ENCODE measurements at regions not wholly inside any gene's neighbourhood (a gene's known extent, or its start where the extent isn't known, plus 50 kb on each side); places are given as distances from the start of the nearest gene placed in this dataset.

DNA sequence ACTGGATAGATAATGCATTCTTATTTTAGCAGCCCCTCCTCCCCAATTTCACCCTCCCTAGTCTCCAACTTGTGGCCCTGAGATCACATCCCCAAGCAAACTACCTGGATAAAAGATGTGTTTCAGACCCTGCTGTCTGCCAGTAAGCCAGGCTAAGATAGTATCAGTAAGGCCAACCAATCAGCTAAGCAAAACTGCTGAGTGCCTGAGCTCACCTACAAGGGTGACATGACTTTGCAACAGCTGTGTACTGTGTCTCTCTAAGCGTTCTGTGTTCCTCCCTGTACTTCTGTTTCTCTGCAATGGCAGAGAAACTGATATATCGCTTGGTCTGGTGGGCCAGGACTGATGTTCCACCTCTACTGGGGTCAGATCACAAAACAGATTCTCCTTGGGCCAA lies 224.9 kb downstream of the BTG1 start:
- no peaks in the 10 kb centered on the region for H3K27me3 ChIP-seq (ENCODE audit: control insufficient read depth, insufficient read depth, low read length)
- POLR2A ChIA-PET = interaction anchor here (1.0 kb wide), 1 partner anchor 225 kb away, joined by 3 read pairs; no protein-coding TSS in a partner anchor
- H3K4me3 ChIP-seq (ENCODE audit: low read depth, low read length) = no peak overlapping the region
- CTCF ChIA-PET = interaction anchor here (1.2 to 1.3 kb wide), 2 partner anchors 109 to 538 kb away, joined by 3 to 5 read pairs; no protein-coding TSS in a partner anchor
- no peak for DNase-seq (ENCODE audit: low read depth, low spot score)
- H3K9me3 ChIP-seq (ENCODE audit: control insufficient read depth, insufficient read depth, low read length) = peaks cover 7% of the 10 kb centered on the region; the same call in 1 of the 2 replicates
- TF ChIP-seq CTCF (IDR thresholded peaks at IDR 0.05; ENCODE audit: low read depth, low read length) = no peak
- H3K27ac ChIP-seq (ENCODE audit: low read depth, low read length) = no peak overlapping the region

GRCh38 chr12:91920276-91920675 lies 225.4 kb downstream of the BTG1 start:
- ChIA-PET CTCF (interaction anchor here (1.2 kb wide), 1 partner anchor 538 kb away, joined by 3 read pairs; no protein-coding TSS in a partner anchor), POLR2A (interaction anchor here (1.0 kb wide), 1 partner anchor 226 kb away, joined by 3 read pairs; no protein-coding TSS in a partner anchor)
- H3K27me3 ChIP-seq (ENCODE audit: control insufficient read depth, insufficient read depth, low read length) = no peaks in the 10 kb centered on the region

DNA sequence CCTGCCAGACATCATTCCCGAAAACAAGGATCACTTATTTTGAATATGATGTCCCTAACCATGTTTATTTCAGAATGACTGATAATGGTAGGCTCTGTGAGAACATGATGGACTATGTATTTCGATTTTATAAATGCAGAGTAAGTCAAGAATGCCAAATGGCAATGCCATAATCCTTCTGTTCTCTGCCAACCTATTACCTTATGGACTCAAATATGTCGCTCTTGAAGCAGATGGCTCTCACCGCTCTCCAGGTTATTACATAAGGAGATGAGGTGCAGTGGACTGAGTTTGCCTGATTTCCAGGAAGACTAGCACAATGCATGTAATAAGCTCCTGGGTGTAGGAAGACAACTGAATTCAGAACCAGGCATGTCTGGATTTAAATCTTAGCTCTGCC lies 227.2 kb downstream of the BTG1 start:
- Histone ChIP-seq H3K27ac (ENCODE audit: low read depth, low read length) (no peak overlapping the region), H3K4me3 (ENCODE audit: low read depth, low read length) (no peak overlapping the region), H3K27me3 (ENCODE audit: control insufficient read depth, insufficient read depth, low read length) (no peaks in the 10 kb centered on the region), H3K9me3 (ENCODE audit: control insufficient read depth, insufficient read depth, low read length) (no peaks in the 10 kb centered on the region)
- no peak for TF ChIP-seq CTCF (IDR thresholded peaks at IDR 0.05; ENCODE audit: low read depth, low read length)
- DNase-seq (ENCODE audit: low read depth, low spot score) = no peak
- POLR2A ChIA-PET = no interaction called here
- CTCF ChIA-PET = interaction anchor here (1.9 kb wide), 1 partner anchor 107 kb away, joined by 4 read pairs; no protein-coding TSS in a partner anchor

More at GRCh38 chr12:91920276-91920675, 225.4 kb downstream of the BTG1 start:
- H3K27ac ChIP-seq (ENCODE audit: low read depth, low read length) = no peak overlapping the region
- H3K9me3 ChIP-seq (ENCODE audit: control insufficient read depth, insufficient read depth, low read length) = peaks cover 7% of the 10 kb centered on the region; the same call in 1 of the 2 replicates
- no peak for TF ChIP-seq CTCF (IDR thresholded peaks at IDR 0.05; ENCODE audit: low read depth, low read length)
- no peak overlapping the region for H3K4me3 ChIP-seq (ENCODE audit: low read depth, low read length)
- no peak for DNase-seq (ENCODE audit: low read depth, low spot score)

DNA sequence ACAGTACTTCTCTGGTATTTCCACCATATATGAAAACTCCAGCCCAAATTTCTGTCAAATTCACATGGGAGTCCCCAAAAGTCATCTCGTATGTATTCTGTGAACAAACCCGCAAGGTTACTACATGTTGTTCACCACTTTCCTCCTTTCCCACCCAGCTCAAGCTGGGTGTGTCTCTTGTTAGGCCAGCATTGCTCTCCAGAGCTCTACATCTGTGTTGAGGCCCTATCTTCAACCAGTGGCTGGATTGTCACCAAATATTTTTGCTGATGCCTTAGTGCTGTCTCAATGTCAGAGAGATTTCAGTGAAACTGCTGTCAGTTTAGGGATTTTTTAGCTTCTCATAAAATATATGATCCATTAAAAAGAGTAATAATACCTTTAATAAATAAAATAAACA lies 230.9 kb downstream of the BTG1 start:
- Histone ChIP-seq H3K27ac (ENCODE audit: low read depth, low read length) (no peak overlapping the region), H3K27me3 (ENCODE audit: control insufficient read depth, insufficient read depth, low read length) (no peaks in the 10 kb centered on the region), H3K4me3 (ENCODE audit: low read depth, low read length) (no peak overlapping the region), H3K9me3 (ENCODE audit: control insufficient read depth, insufficient read depth, low read length) (no peaks in the 10 kb centered on the region)
- ChIA-PET POLR2A (interaction anchor here (1.3 kb wide), 1 partner anchor 231 kb away, joined by 3 read pairs; the partner anchor contains the start of gene BTG1), CTCF (interaction anchor here (0.7 kb wide), 1 partner anchor 532 kb away, joined by 3 read pairs; no protein-coding TSS in a partner anchor)
- TF ChIP-seq CTCF (IDR thresholded peaks at IDR 0.05; ENCODE audit: low read depth, low read length) = no peak
- DNase-seq (ENCODE audit: low read depth, low spot score) = no peak

DNA sequence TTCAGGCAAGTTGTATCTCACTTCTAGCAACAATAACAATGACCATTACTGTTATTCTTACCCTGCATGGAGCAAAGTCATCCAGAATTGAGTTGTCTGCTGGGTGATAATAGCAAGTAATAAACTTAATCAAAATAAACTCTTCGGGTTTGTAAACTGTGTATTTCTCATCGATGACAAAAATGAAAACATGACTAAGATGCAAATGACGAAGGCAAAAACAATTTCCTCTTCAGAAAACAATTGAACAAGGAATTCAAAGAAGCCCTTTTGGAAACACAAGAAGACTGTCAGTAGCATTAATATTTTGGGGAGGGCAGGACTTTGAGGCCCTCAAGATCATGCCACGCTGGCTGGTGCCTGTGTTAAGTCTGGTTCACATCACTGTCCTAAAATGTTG lies 232.0 kb downstream of the BTG1 start:
- Histone ChIP-seq H3K27ac (ENCODE audit: low read depth, low read length) (no peak overlapping the region), H3K27me3 (ENCODE audit: control insufficient read depth, insufficient read depth, low read length) (no peaks in the 10 kb centered on the region), H3K4me3 (ENCODE audit: low read depth, low read length) (no peak overlapping the region), H3K9me3 (ENCODE audit: control insufficient read depth, insufficient read depth, low read length) (no peaks in the 10 kb centered on the region)
- CTCF ChIA-PET = interaction anchor here (1.7 kb wide), 1 partner anchor 101 kb away, joined by 4 read pairs; no protein-coding TSS in a partner anchor
- DNase-seq (ENCODE audit: low read depth, low spot score) = no peak
- no peak for TF ChIP-seq CTCF (IDR thresholded peaks at IDR 0.05; ENCODE audit: low read depth, low read length)
- POLR2A ChIA-PET = no interaction called here

Data from AG04450 (cell line).